NB4 (cell line): ENCODE measurements at regions not wholly inside any gene's neighbourhood (a gene's known extent, or its start where the extent isn't known, plus 50 kb on each side); places are given as distances from the start of the nearest gene placed in this dataset.

ENCODE experiments used
- DNase-seq: peaks from one replicate; pipeline ENCODE4 v3.0.0; 2010; ENCODE audit warnings: low read depth
- H3K4me3 ChIP-seq: one replicate; pipeline ENCODE4 v1.5.1; 2011; ENCODE audit warnings: mild to moderate bottlenecking, low read depth, low read length, moderate library complexity
- CTCF ChIP-seq: IDR thresholded peaks from one replicate; pipeline ENCODE4 v1.5.1; 2012; ENCODE audit warnings: low read depth, low read length
- MAX ChIP-seq: IDR thresholded peaks from 2 replicates; pipeline ENCODE4 v1.6.1; 2011; ENCODE audit warnings: low read depth, low read length
- MYC ChIP-seq: IDR thresholded peaks from 2 replicates; pipeline ENCODE4 v1.6.1; 2011; ENCODE audit warnings: low read depth, low read length
- POLR2A ChIP-seq: IDR thresholded peaks from 2 replicates; pipeline ENCODE4 v1.6.1; 2011; ENCODE audit warnings: mild to moderate bottlenecking; ENCODE audit not compliant: insufficient read length; ENCODE audit errors: extremely low read depth

GRCh38 chr10:124213471-124213870, 120.1 kb upstream of the CHST15 start:
- TF ChIP-seq CTCF = no peak
- TF ChIP-seq POLR2A = no peak
- no peak for TF ChIP-seq MAX
- TF ChIP-seq MYC = no peak
- H3K4me3 ChIP-seq = no peak overlapping the region
- no peak for DNase-seq

- TF ChIP-seq POLR2A (no peak), CTCF (no peak), MYC (no peak), MAX (no peak)
- H3K4me3 ChIP-seq = no peak overlapping the region
- no peak for DNase-seq
These were observed 119.3 kb upstream of the CHST15 start for GRCh38 chr10:124212702-124213101.

- TF ChIP-seq MAX (no peak), CTCF (no peak), MYC (no peak), POLR2A (no peak)
- H3K4me3 ChIP-seq = no peak overlapping the region
These were observed 118.5 kb upstream of the CHST15 start for GRCh38 chr10:124211921-124212320.

GRCh38 chr10:124210263-124210662, 116.9 kb upstream of the CHST15 start:
- no peak for TF ChIP-seq POLR2A
- no peak for TF ChIP-seq MAX
- TF ChIP-seq MYC = no peak
- no peak for TF ChIP-seq CTCF
- no peak for DNase-seq

More at GRCh38 chr10:124211921-124212320, 118.5 kb upstream of the CHST15 start:
- no peak for DNase-seq

GRCh38 chr10:124207391-124207790, 114.0 kb upstream of the CHST15 start:
- TF ChIP-seq POLR2A (no peak), MAX (no peak), CTCF (no peak)
- DNase-seq = no peak
- H3K4me3 ChIP-seq = no peak overlapping the region

More at GRCh38 chr10:124210263-124210662, 116.9 kb upstream of the CHST15 start:
- no peak overlapping the region for H3K4me3 ChIP-seq

- no peak overlapping the region for H3K4me3 ChIP-seq
- no peak for DNase-seq
- TF ChIP-seq MAX (no peak), POLR2A (no peak), MYC (no peak), CTCF (no peak)
These were observed 113.2 kb upstream of the CHST15 start for GRCh38 chr10:124206616-124207015.
